ENCODE measurements at regions not wholly inside any gene's neighbourhood (a gene's known extent, or its start where the extent isn't known, plus 50 kb on each side); places are given as distances from the start of the nearest gene placed in this dataset.

- H3K4me3 ChIP-seq (replicated peaks; ENCODE audit: insufficient read depth, low read length), result no peak overlapping the region
- no peak overlapping the region for H3K27ac ChIP-seq (replicated peaks)
- H3K27me3 ChIP-seq (ENCODE audit: insufficient read depth, poor library complexity, severe bottlenecking), result no peaks in the 10 kb centered on the region
- TF ChIP-seq SPI1 (IDR thresholded peaks at IDR 0.05; ENCODE audit: borderline replicate concordance, low read depth), result no peak
- no peak for TF ChIP-seq GABPA (IDR thresholded peaks at IDR 0.05; ENCODE audit: low read depth)
- no peak for TF ChIP-seq REST (IDR thresholded peaks at IDR 0.05; ENCODE audit: insufficient replicate concordance, low read depth)
- TF ChIP-seq CTCF (IDR thresholded peaks at IDR 0.05; ENCODE audit: insufficient read depth, low read length), result no peak
- no peak for TF ChIP-seq POLR2AphosphoS5 (IDR thresholded peaks at IDR 0.05; ENCODE audit: low read depth)
- DNase-seq (ENCODE audit: low read depth in 1 of 2, low spot score in 1 of 2), result no peak
Observed at GRCh38 chr1:232529747-232530146, 100.2 kb downstream of the SIPA1L2 start.

- no peak overlapping the region for H3K4me3 ChIP-seq (replicated peaks; ENCODE audit: insufficient read depth, low read length)
- TF ChIP-seq SPI1 (IDR thresholded peaks at IDR 0.05; ENCODE audit: borderline replicate concordance, low read depth) (no peak), REST (IDR thresholded peaks at IDR 0.05; ENCODE audit: insufficient replicate concordance, low read depth) (no peak), POLR2AphosphoS5 (IDR thresholded peaks at IDR 0.05; ENCODE audit: low read depth) (no peak), CTCF (IDR thresholded peaks at IDR 0.05; ENCODE audit: insufficient read depth, low read length) (no peak), GABPA (IDR thresholded peaks at IDR 0.05; ENCODE audit: low read depth) (no peak)
Observed at GRCh38 chr1:232528472-232529089, 101.4 kb downstream of the SIPA1L2 start.

GRCh38 chr1:232524056-232524455 is 105.9 kb downstream of the SIPA1L2 start:
- no peak overlapping the region for H3K27ac ChIP-seq (replicated peaks)
- H3K27me3 ChIP-seq (ENCODE audit: insufficient read depth, poor library complexity, severe bottlenecking), result no peaks in the 10 kb centered on the region
- no peak for DNase-seq (ENCODE audit: low read depth in 1 of 2, low spot score in 1 of 2)
- TF ChIP-seq GABPA (IDR thresholded peaks at IDR 0.05; ENCODE audit: low read depth) (no peak), REST (IDR thresholded peaks at IDR 0.05; ENCODE audit: insufficient replicate concordance, low read depth) (no peak), CTCF (IDR thresholded peaks at IDR 0.05; ENCODE audit: insufficient read depth, low read length) (no peak), POLR2AphosphoS5 (IDR thresholded peaks at IDR 0.05; ENCODE audit: low read depth) (no peak), SPI1 (IDR thresholded peaks at IDR 0.05; ENCODE audit: borderline replicate concordance, low read depth) (no peak)
- no peak overlapping the region for H3K4me3 ChIP-seq (replicated peaks; ENCODE audit: insufficient read depth, low read length)

More at GRCh38 chr1:232528472-232529089, 101.4 kb downstream of the SIPA1L2 start:
- Histone ChIP-seq H3K27me3 (ENCODE audit: insufficient read depth, poor library complexity, severe bottlenecking) (no peaks in the 10 kb centered on the region), H3K27ac (replicated peaks) (no peak overlapping the region)
- DNase-seq (ENCODE audit: low read depth in 1 of 2, low spot score in 1 of 2), result no peak
